ENCODE measurements at regions not wholly inside any gene's neighbourhood (a gene's known extent, or its start where the extent isn't known, plus 50 kb on each side); places are given as distances from the start of the nearest gene placed in this dataset.
A peak's percentile ranks its signal among the peaks of the same experiment; 100 is the strongest.

- 88% methylated on average over 3 of the region's 5 CpGs for WGBS (ENCODE audit: missing lambda C conversion rate)
- FAIRE-seq, result no peak
- POLR2A ChIA-PET, result no interaction called here
Measured at GRCh38 chr15:38888701-38889221, 324.1 kb upstream of the RASGRP1 start.

GRCh38 chr15:38890194-38890593 is 325.6 kb upstream of the RASGRP1 start:
- H3K4me3 ChIP-seq, result no peak overlapping the region
- no peak for DNase-seq (ENCODE audit: low read depth in 1 of 2, low spot score in 1 of 2)
- POLR2A ChIA-PET, result no interaction called here
- 87% methylated on average over 3 of the region's 3 CpGs for WGBS (ENCODE audit: missing lambda C conversion rate)
- no peak for ATAC-seq
- H3K27ac ChIP-seq, result peak overlapping the region; percentile 10 to 67; a peak in 2 of 6 replicates
- no peak overlapping the region for H3K4me2 ChIP-seq
- peaks cover 56% of the 10 kb centered on the region for H3K4me1 ChIP-seq
- TF ChIP-seq HEYL (CRISPR knock-in tag; IDR thresholded peaks at IDR 0.05) (no peak), ZSCAN20 (CRISPR knock-in tag; IDR thresholded peaks at IDR 0.05) (no peak), USF2 (IDR thresholded peaks at IDR 0.05) (no peak), FOSB (CRISPR knock-in tag; IDR thresholded peaks at IDR 0.05) (no peak), EHF (CRISPR knock-in tag; IDR thresholded peaks at IDR 0.05) (no peak), BHLHE40 (IDR thresholded peaks at IDR 0.05; ENCODE audit: low read depth, low read length) (no peak), CHD2 (IDR thresholded peaks at IDR 0.05; ENCODE audit: low read length, partially characterized antibody) (no peak), TP53 (CRISPR knock-in tag; IDR thresholded peaks at IDR 0.05) (no peak), CHD4 (IDR thresholded peaks at IDR 0.05; ENCODE audit: borderline replicate concordance) (no peak), JUN (IDR thresholded peaks at IDR 0.05) (no peak), KDM5A (IDR thresholded peaks at IDR 0.05) (no peak), EP300 (IDR thresholded peaks at IDR 0.05) (no peak), ATOH8 (CRISPR knock-in tag; IDR thresholded peaks at IDR 0.05; ENCODE audit: low read depth) (no peak), MAZ (IDR thresholded peaks at IDR 0.05; ENCODE audit: borderline replicate concordance, low read depth, low read length) (no peak)
- no peak for FAIRE-seq
- H3K9me3 ChIP-seq, result peaks cover 16% of the 10 kb centered on the region; the same call in 1 of the 3 replicates
- CTCF ChIA-PET, result no interaction called here

More at GRCh38 chr15:38888701-38889221, 324.1 kb upstream of the RASGRP1 start:
- peaks cover 16% of the 10 kb centered on the region; the same call in 1 of the 3 replicates for H3K9me3 ChIP-seq
- CTCF ChIA-PET, result interaction anchor here (0.7 kb wide), 1 partner anchor 692 kb away, joined by 3 read pairs; the partner anchor contains the start of gene THBS1
- H3K4me1 ChIP-seq, result peaks cover 57% of the 10 kb centered on the region
- H3K4me3 ChIP-seq, result no peak overlapping the region
- DNase-seq (ENCODE audit: low read depth in 1 of 2, low spot score in 1 of 2) (no peak), ATAC-seq (no peak)
- TF ChIP-seq POLR2AphosphoS2 (conservative IDR thresholded peaks at IDR 0.05; ENCODE audit: low read length), result no peak
- no peak for TF ChIP-seq HOXA7 (CRISPR knock-in tag; IDR thresholded peaks at IDR 0.05)
- no peak for TF ChIP-seq NR3C1 (IDR thresholded peaks at IDR 0.05)
- TF ChIP-seq CHD2 (IDR thresholded peaks at IDR 0.05; ENCODE audit: low read length, partially characterized antibody), result no peak
- peak overlapping the region; percentile 80 to 81 for H3K27ac ChIP-seq
- H3K4me2 ChIP-seq, result no peak overlapping the region

GRCh38 chr15:38893925-38894242 is 329.3 kb upstream of the RASGRP1 start:
- peak overlapping the region; percentile 58 for H3K4me2 ChIP-seq
- ATAC-seq (peak; percentile 12 to 15; a peak in 4 of 6 replicates), FAIRE-seq (no peak), DNase-seq (ENCODE audit: low read depth in 1 of 2, low spot score in 1 of 2) (no peak)
- peaks cover 36% of the 10 kb centered on the region for H3K4me1 ChIP-seq
- POLR2A ChIA-PET, result no interaction called here
- H3K27ac ChIP-seq, result peak overlapping the region; percentile 85 to 87
- H3K9me3 ChIP-seq, result peaks cover 19% of the 10 kb centered on the region; the same call in 1 of the 3 replicates
- no peak for TF ChIP-seq RAD21 (conservative IDR thresholded peaks at IDR 0.05 in 1 of 2, IDR thresholded peaks at IDR 0.05 in 1 of 2)
- no peak for TF ChIP-seq MAFK (IDR thresholded peaks at IDR 0.05; ENCODE audit: partially characterized antibody)
- TF ChIP-seq KDM1A (IDR thresholded peaks at IDR 0.05; ENCODE audit: low read depth), result no peak
- TF ChIP-seq SMC3 (IDR thresholded peaks at IDR 0.05), result no peak
- TF ChIP-seq EP300 (IDR thresholded peaks at IDR 0.05), result no peak
- CTCF ChIA-PET, result interaction anchor here (0.7 to 1.0 kb wide), 2 partner anchors 77 to 687 kb away, joined by 3 to 4 read pairs; partner anchors contain the start of gene THBS1
- H3K4me3 ChIP-seq, result no peak overlapping the region

Data from A549 (cell line).